ENCODE measurements at regions not wholly inside any gene's neighbourhood (a gene's known extent, or its start where the extent isn't known, plus 50 kb on each side); places are given as distances from the start of the nearest gene placed in this dataset.

GRCh38 chr3:23035927-23036640, 167.0 kb upstream of the UBE2E2 start:
- DNase-seq = no peak
- Histone ChIP-seq H3K4me3 (ENCODE audit: low read length in 2 of 2) (no peak overlapping the region), H3K4me1 (ENCODE audit: control insufficient read depth in 1 of 2, insufficient read depth in 2 of 2, low read length in 2 of 2) (no peaks in the 10 kb centered on the region), H3K9me3 (ENCODE audit: control insufficient read depth, low read length) (no peaks in the 10 kb centered on the region), H3K36me3 (ENCODE audit: control insufficient read depth in 1 of 2, insufficient read depth in 2 of 2, low read length in 1 of 2) (no peaks in the 10 kb centered on the region), H3K27me3 (ENCODE audit: control insufficient read depth in 1 of 2, insufficient read depth in 2 of 2, low read length in 1 of 2) (no peaks in the 10 kb centered on the region), H3K27ac (ENCODE audit: low read depth in 1 of 2, low read length in 2 of 2) (no peak overlapping the region)
- intact Hi-C loops (cut with DNase I) = no loop called here
- WGBS, 2 donors = 73 to 75% methylated on average over 9 of the region's 9 CpGs
- ATAC-seq (ENCODE audit: low FRiP score) = no peak

GRCh38 chr3:23036728-23037127, 166.4 kb upstream of the UBE2E2 start:
- ATAC-seq (ENCODE audit: low FRiP score) = no peak
- intact Hi-C loops (cut with DNase I) = no loop called here
- Histone ChIP-seq H3K9me3 (ENCODE audit: control insufficient read depth, low read length) (no peaks in the 10 kb centered on the region), H3K4me3 (ENCODE audit: low read length in 2 of 2) (no peak overlapping the region), H3K27ac (ENCODE audit: low read depth in 1 of 2, low read length in 2 of 2) (no peak overlapping the region), H3K27me3 (ENCODE audit: control insufficient read depth in 1 of 2, insufficient read depth in 2 of 2, low read length in 1 of 2) (no peaks in the 10 kb centered on the region), H3K4me1 (ENCODE audit: control insufficient read depth in 1 of 2, insufficient read depth in 2 of 2, low read length in 2 of 2) (no peaks in the 10 kb centered on the region), H3K36me3 (ENCODE audit: control insufficient read depth in 1 of 2, insufficient read depth in 2 of 2, low read length in 1 of 2) (no peaks in the 10 kb centered on the region)
- 8 to 12% methylated on average over 4 of the region's 4 CpGs for WGBS, 2 donors
- DNase-seq = no peak

- Histone ChIP-seq H3K36me3 (ENCODE audit: control insufficient read depth in 1 of 2, insufficient read depth in 2 of 2, low read length in 1 of 2) (no peaks in the 10 kb centered on the region), H3K27ac (ENCODE audit: low read depth in 1 of 2, low read length in 2 of 2) (no peak overlapping the region), H3K4me1 (ENCODE audit: control insufficient read depth in 1 of 2, insufficient read depth in 2 of 2, low read length in 2 of 2) (no peaks in the 10 kb centered on the region), H3K4me3 (ENCODE audit: low read length in 2 of 2) (no peak overlapping the region), H3K27me3 (ENCODE audit: control insufficient read depth in 1 of 2, insufficient read depth in 2 of 2, low read length in 1 of 2) (no peaks in the 10 kb centered on the region), H3K9me3 (ENCODE audit: control insufficient read depth, low read length) (no peaks in the 10 kb centered on the region)
- WGBS, 2 donors = 9 to 12% methylated on average over 2 of the region's 2 CpGs
- ATAC-seq (ENCODE audit: low FRiP score) (no peak), DNase-seq (no peak)
- intact Hi-C loops (cut with DNase I) = no loop called here
Observed at GRCh38 chr3:23038471-23038870, 164.7 kb upstream of the UBE2E2 start.

GRCh38 chr3:23041918-23042696, 161.0 kb upstream of the UBE2E2 start:
- no peak overlapping the region for H3K4me3 ChIP-seq (ENCODE audit: low read length in 2 of 2)
- DNase-seq (peak in 1 of 2 donors; percentile 60), ATAC-seq (ENCODE audit: low FRiP score) (no peak)
- no peaks in the 10 kb centered on the region for H3K4me1 ChIP-seq (ENCODE audit: control insufficient read depth in 1 of 2, insufficient read depth in 2 of 2, low read length in 2 of 2)
- 62 to 75% methylated on average over 4 of the region's 4 CpGs for WGBS, 2 donors
- H3K9me3 ChIP-seq (ENCODE audit: control insufficient read depth, low read length) = no peaks in the 10 kb centered on the region
- no peaks in the 10 kb centered on the region for H3K36me3 ChIP-seq (ENCODE audit: control insufficient read depth in 1 of 2, insufficient read depth in 2 of 2, low read length in 1 of 2)
- intact Hi-C loops (cut with DNase I) = no loop called here
- H3K27me3 ChIP-seq (ENCODE audit: control insufficient read depth in 1 of 2, insufficient read depth in 2 of 2, low read length in 1 of 2) = no peaks in the 10 kb centered on the region
- no peak overlapping the region for H3K27ac ChIP-seq (ENCODE audit: low read depth in 1 of 2, low read length in 2 of 2)

GRCh38 chr3:23044463-23044862, 158.7 kb upstream of the UBE2E2 start:
- intact Hi-C loops (cut with DNase I) = no loop called here
- Histone ChIP-seq H3K27ac (ENCODE audit: low read depth in 1 of 2, low read length in 2 of 2) (peak overlapping the region in 1 of 2 donors; percentile 4), H3K4me1 (ENCODE audit: control insufficient read depth in 1 of 2, insufficient read depth in 2 of 2, low read length in 2 of 2) (no peaks in the 10 kb centered on the region), H3K27me3 (ENCODE audit: control insufficient read depth in 1 of 2, insufficient read depth in 2 of 2, low read length in 1 of 2) (no peaks in the 10 kb centered on the region), H3K36me3 (ENCODE audit: control insufficient read depth in 1 of 2, insufficient read depth in 2 of 2, low read length in 1 of 2) (no peaks in the 10 kb centered on the region), H3K9me3 (ENCODE audit: control insufficient read depth, low read length) (no peaks in the 10 kb centered on the region), H3K4me3 (ENCODE audit: low read length in 2 of 2) (no peak overlapping the region)
- WGBS, 2 donors = 97 to 100% methylated on average over 1 of the region's 1 CpG
- ATAC-seq (ENCODE audit: low FRiP score) = no peak
- DNase-seq = no peak

- Histone ChIP-seq H3K27ac (ENCODE audit: low read depth in 1 of 2, low read length in 2 of 2) (no peak overlapping the region), H3K36me3 (ENCODE audit: control insufficient read depth in 1 of 2, insufficient read depth in 2 of 2, low read length in 1 of 2) (no peaks in the 10 kb centered on the region)
- intact Hi-C loops (cut with DNase I) = no loop called here
Observed at GRCh38 chr3:23046536-23046935, 156.6 kb upstream of the UBE2E2 start.

DNA sequence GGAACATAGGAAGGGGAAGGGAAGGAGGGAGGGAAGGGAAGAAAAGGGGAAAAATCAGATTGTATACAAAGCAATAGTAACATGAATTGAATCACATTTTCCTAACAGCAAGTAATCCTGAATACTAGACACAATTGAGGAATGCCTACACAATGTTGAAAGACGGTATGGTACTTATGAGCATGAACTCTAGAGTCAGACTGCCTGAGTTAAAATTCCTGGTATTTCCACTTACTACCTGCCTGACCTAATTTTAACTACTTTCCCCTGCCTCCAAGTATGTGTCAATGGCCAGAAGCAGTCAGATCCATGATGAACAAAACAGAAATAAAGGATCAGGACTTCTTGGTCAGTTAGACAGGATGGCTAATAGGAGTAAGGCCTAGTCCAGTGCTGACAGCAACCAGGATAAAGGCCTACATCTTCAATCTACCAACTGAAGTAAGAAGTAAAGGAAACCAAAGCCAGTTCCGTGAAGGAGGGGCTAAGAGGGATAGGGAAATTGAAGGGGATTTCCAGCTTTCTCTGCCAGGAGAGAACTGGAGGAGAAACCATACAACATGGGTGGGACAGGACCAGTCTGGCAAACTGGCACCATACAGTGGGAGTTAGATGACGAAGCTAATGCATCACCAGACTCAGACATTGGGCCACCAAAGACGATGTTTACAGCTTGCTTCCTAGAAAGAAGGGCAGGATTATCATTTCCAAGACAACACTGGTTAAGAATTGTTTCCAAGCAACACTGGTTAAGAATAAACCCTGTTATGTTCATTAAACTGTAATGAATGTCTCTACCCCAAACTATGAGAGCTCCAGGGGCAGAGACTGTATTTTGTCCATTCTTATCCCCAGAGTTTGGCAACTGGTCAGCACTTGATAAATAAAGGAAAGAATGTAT, 151.6 kb upstream of the UBE2E2 start:
- Histone ChIP-seq H3K4me1 (ENCODE audit: control insufficient read depth in 1 of 2, insufficient read depth in 2 of 2, low read length in 2 of 2) (no peaks in the 10 kb centered on the region), H3K27me3 (ENCODE audit: control insufficient read depth in 1 of 2, insufficient read depth in 2 of 2, low read length in 1 of 2) (no peaks in the 10 kb centered on the region), H3K9me3 (ENCODE audit: control insufficient read depth, low read length) (no peaks in the 10 kb centered on the region), H3K4me3 (ENCODE audit: low read length in 2 of 2) (no peak overlapping the region), H3K27ac (ENCODE audit: low read depth in 1 of 2, low read length in 2 of 2) (no peak overlapping the region), H3K36me3 (ENCODE audit: control insufficient read depth in 1 of 2, insufficient read depth in 2 of 2, low read length in 1 of 2) (no peaks in the 10 kb centered on the region)
- intact Hi-C loops (cut with DNase I) = no loop called here
- WGBS, 2 donors = 88 to 94% methylated on average over 4 of the region's 4 CpGs
- ATAC-seq (ENCODE audit: low FRiP score) (no peak), DNase-seq (no peak)

More at GRCh38 chr3:23046536-23046935, 156.6 kb upstream of the UBE2E2 start:
- DNase-seq (no peak), ATAC-seq (ENCODE audit: low FRiP score) (no peak)
- no peaks in the 10 kb centered on the region for H3K9me3 ChIP-seq (ENCODE audit: control insufficient read depth, low read length)
- WGBS, 2 donors = 93 to 94% methylated on average over 4 of the region's 4 CpGs
- no peak overlapping the region for H3K4me3 ChIP-seq (ENCODE audit: low read length in 2 of 2)
- no peaks in the 10 kb centered on the region for H3K27me3 ChIP-seq (ENCODE audit: control insufficient read depth in 1 of 2, insufficient read depth in 2 of 2, low read length in 1 of 2)
- H3K4me1 ChIP-seq (ENCODE audit: control insufficient read depth in 1 of 2, insufficient read depth in 2 of 2, low read length in 2 of 2) = no peaks in the 10 kb centered on the region

- H3K4me3 ChIP-seq (ENCODE audit: low read length in 2 of 2) = no peak overlapping the region
- intact Hi-C loops (cut with DNase I) = no loop called here
- no peaks in the 10 kb centered on the region for H3K27me3 ChIP-seq (ENCODE audit: control insufficient read depth in 1 of 2, insufficient read depth in 2 of 2, low read length in 1 of 2)
- ATAC-seq (ENCODE audit: low FRiP score) (no peak), DNase-seq (no peak)
- no peaks in the 10 kb centered on the region for H3K4me1 ChIP-seq (ENCODE audit: control insufficient read depth in 1 of 2, insufficient read depth in 2 of 2, low read length in 2 of 2)
- H3K36me3 ChIP-seq (ENCODE audit: control insufficient read depth in 1 of 2, insufficient read depth in 2 of 2, low read length in 1 of 2) = no peaks in the 10 kb centered on the region
- H3K9me3 ChIP-seq (ENCODE audit: control insufficient read depth, low read length) = no peaks in the 10 kb centered on the region
- H3K27ac ChIP-seq (ENCODE audit: low read depth in 1 of 2, low read length in 2 of 2) = no peak overlapping the region
- 94 to 96% methylated on average over 1 of the region's 1 CpG for WGBS, 2 donors
Observed at GRCh38 chr3:23052208-23052607, 150.9 kb upstream of the UBE2E2 start.

Measured in aorta (tissue), 5 donors.